SK-N-SH (cell line): ENCODE measurements at regions not wholly inside any gene's neighbourhood (a gene's known extent, or its start where the extent isn't known, plus 50 kb on each side); places are given as distances from the start of the nearest gene placed in this dataset.

Experiments used
- CTCF ChIA-PET: fragments of 300-600, 350-600 bp; formaldehyde crosslinking; extraction: SDS; loops from one replicate; lab custom pipeline; 2021; lab: Yijun Ruan, JAX
- POLR2A ChIA-PET: fragments of 350-600 bp; sonication (Branson Sonifier 250); formaldehyde crosslinking; extraction: SDS; loops from one replicate; lab custom pipeline; 2020; ENCODE audit warnings: antibody characterized with exemption, inconsistent platforms; lab: Yijun Ruan, JAX
- DNase-seq: peaks from one replicate; pipeline ENCODE4 v3.0.0; 2012
- H2AFZ ChIP-seq: fragments of 200-600 bp; sonication (generic); 2 replicates; pipeline ENCODE4 v1.8.1; 2016; ENCODE audit warnings: antibody characterized with exemption, mild to moderate bottlenecking, low read depth
- H3F3A ChIP-seq: fragments of 200-600 bp; sonication (generic); replicated peaks from 2 replicates; pipeline ENCODE3; 2016; ENCODE audit warnings: antibody characterized with exemption, mild to moderate bottlenecking; ENCODE audit not compliant: insufficient read depth
- H3K27ac ChIP-seq, 2 experiments: fragments of 200-500 bp in 1 of 2; fragments of 200-600 bp in 1 of 2; sonication (Bioruptor generic) in 1 of 2; sonication (generic), shearing (Covaris generic) in 1 of 2; 2 replicates each; pipeline versions ENCODE4 v1.5.1 to v1.6.1; 2014 to 2016; ENCODE audit warnings: low read depth in 2 of 2, inconsistent platforms in 1 of 2, low read length in 1 of 2, mild to moderate bottlenecking in 1 of 2, mixed read lengths in 1 of 2
- H3K27me3 ChIP-seq: fragments of 200-600 bp; sonication (generic), shearing (Covaris generic); 2 replicates; pipeline ENCODE4 v1.6.1; 2016; ENCODE audit warnings: mixed run types; ENCODE audit not compliant: insufficient read depth
- H3K36me3 ChIP-seq, 2 experiments: fragments of 200-500 bp in 1 of 2; fragments of 200-600 bp in 1 of 2; sonication (Bioruptor generic) in 1 of 2; sonication (generic) in 1 of 2; replicated peaks in 1 of 2; 2 replicates each; pipeline versions ENCODE3 to v1.5.1; 2014 to 2016; ENCODE audit warnings: low read length in 1 of 2, mild to moderate bottlenecking in 1 of 2; ENCODE audit not compliant: insufficient read depth in 2 of 2, control insufficient read depth in 1 of 2
- H3K4me1 ChIP-seq, 2 experiments: fragments of 200-500 bp in 1 of 2; fragments of 200-600 bp in 1 of 2; sonication (Bioruptor generic) in 1 of 2; sonication (generic), shearing (Covaris generic) in 1 of 2; 2 replicates each; pipeline versions ENCODE4 v1.5.1 to v1.6.1; 2014 to 2016; ENCODE audit warnings: low read depth in 1 of 2, low read length in 1 of 2, mixed run types in 1 of 2; ENCODE audit not compliant: insufficient read depth in 2 of 2, control insufficient read depth in 1 of 2
- H3K4me2 ChIP-seq: fragments of 200-600 bp; sonication (generic), shearing (Covaris generic); 2 replicates; pipeline ENCODE4 v1.6.1; 2017; ENCODE audit warnings: mixed run types
- H3K4me3 ChIP-seq, 2 experiments: fragments of 200-500 bp in 1 of 2; fragments of 200-600 bp in 1 of 2; sonication (Bioruptor generic) in 1 of 2; sonication (generic), shearing (Covaris generic) in 1 of 2; 2 replicates each; pipeline versions ENCODE4 v1.5.1 to v1.8.1; 2014 to 2016; ENCODE audit warnings: low read depth in 2 of 2, inconsistent platforms in 1 of 2, low read length in 1 of 2, mild to moderate bottlenecking in 1 of 2, mixed read lengths in 1 of 2, moderate library complexity in 1 of 2
- H3K79me2 ChIP-seq: fragments of 200-600 bp; sonication (generic); 2 replicates; pipeline ENCODE4 v1.8.1; 2017; ENCODE audit warnings: mild to moderate bottlenecking; ENCODE audit not compliant: insufficient read depth
- H3K9ac ChIP-seq: fragments of 200-600 bp; sonication (generic); 2 replicates; pipeline ENCODE4 v1.6.1; 2017; ENCODE audit warnings: mixed run types
- H3K9me2 ChIP-seq: fragments of 200-600 bp; sonication (generic); 2 replicates; pipeline ENCODE4 v1.6.1; 2017; ENCODE audit warnings: mixed run types
- H3K9me3 ChIP-seq: fragments of 200-600 bp; sonication (generic); 2 replicates; pipeline ENCODE4 v1.6.1; 2017; ENCODE audit warnings: mixed run types, mild to moderate bottlenecking, moderate library complexity
- H4K20me1 ChIP-seq: fragments of 200-600 bp; sonication (generic); 2 replicates; pipeline ENCODE4 v1.6.1; 2017; ENCODE audit warnings: mild to moderate bottlenecking, mixed run types; ENCODE audit not compliant: insufficient read depth
- CHD2 ChIP-seq: fragments of 150-350 bp; IDR thresholded peaks from 2 replicates; pipeline ENCODE4 v1.6.1; 2018; ENCODE audit warnings: low read length; ENCODE audit not compliant: partially characterized antibody
- CTCF ChIP-seq: fragments of 200-600 bp; sonication (generic); IDR thresholded peaks from 2 replicates; pipeline ENCODE4 v1.6.1; 2017; ENCODE audit warnings: antibody characterized with exemption, mild to moderate bottlenecking, moderate library complexity
- ELF1 ChIP-seq: IDR thresholded peaks from 2 replicates; pipeline ENCODE4 v1.4.0; 2012
- EP300 ChIP-seq, 2 experiments: IDR thresholded peaks; 2 replicates each; pipeline versions ENCODE4 v1.4.0 to v1.6.1; 2012; ENCODE audit warnings: borderline replicate concordance in 1 of 2, low read depth in 1 of 2, low read length in 1 of 2
- EZH2phosphoT487 ChIP-seq: fragments of 200-600 bp; sonication (generic); IDR thresholded peaks from 2 replicates; pipeline ENCODE4 v1.6.1; 2017; ENCODE audit warnings: low read depth, mixed run types, mild to moderate bottlenecking, antibody characterized with exemption, moderate library complexity, borderline replicate concordance
- FOSL2 ChIP-seq: IDR thresholded peaks from 2 replicates; pipeline ENCODE4 v1.4.0; 2012; ENCODE audit warnings: low read depth, mild to moderate bottlenecking, moderate library complexity, borderline replicate concordance
- FOXJ3 ChIP-seq: sonication (generic); formaldehyde crosslinking; IDR thresholded peaks from 2 replicates; pipeline ENCODE4 v1.5.1; 2020; ENCODE audit warnings: mild to moderate bottlenecking, missing genetic modification reagents
- GATA2 ChIP-seq: sonication (generic); formaldehyde crosslinking; IDR thresholded peaks from 2 replicates; pipeline ENCODE4 v1.5.0; 2020; ENCODE audit warnings: mild to moderate bottlenecking, missing genetic modification reagents
- IRF3 ChIP-seq: fragments of 150-350 bp; IDR thresholded peaks from 2 replicates; pipeline ENCODE4 v1.6.1; 2016; ENCODE audit warnings: mild to moderate bottlenecking, low read depth, low read length
- JUND ChIP-seq: IDR thresholded peaks from 2 replicates; pipeline ENCODE4 v1.4.0; 2012
- MAX ChIP-seq: IDR thresholded peaks from 2 replicates; pipeline ENCODE4 v1.4.0; 2012; ENCODE audit warnings: low read depth
- NFIC ChIP-seq: IDR thresholded peaks from 2 replicates; pipeline ENCODE4 v1.4.0; 2012; ENCODE audit warnings: borderline replicate concordance
- NRF1 ChIP-seq: IDR thresholded peaks from 2 replicates; pipeline ENCODE4 v1.6.1; 2012; ENCODE audit warnings: low read depth, mild to moderate bottlenecking, low read length
- POLR2AphosphoS5 ChIP-seq: IDR thresholded peaks from 2 replicates; pipeline ENCODE4 v1.6.1; 2012; ENCODE audit warnings: low read depth, low read length
- RAD21 ChIP-seq: IDR thresholded peaks from 2 replicates; pipeline ENCODE4 v1.6.1; 2012; ENCODE audit warnings: mild to moderate bottlenecking, low read length
- SIN3A ChIP-seq: IDR thresholded peaks from 2 replicates; pipeline ENCODE4 v1.6.1; 2012; ENCODE audit warnings: low read depth, mild to moderate bottlenecking, low read length, moderate library complexity, borderline replicate concordance
- TAF1 ChIP-seq: IDR thresholded peaks from 2 replicates; pipeline ENCODE4 v1.6.1; 2012; ENCODE audit warnings: low read depth, mild to moderate bottlenecking, low read length, moderate library complexity, borderline replicate concordance
- TCF12 ChIP-seq: IDR thresholded peaks from 2 replicates; pipeline ENCODE4 v1.4.0; 2012
- TEAD4 ChIP-seq: IDR thresholded peaks from 2 replicates; pipeline ENCODE4 v1.4.0; 2012; ENCODE audit warnings: mild to moderate bottlenecking, borderline replicate concordance; ENCODE audit not compliant: insufficient read depth
- USF1 ChIP-seq: IDR thresholded peaks from 2 replicates; pipeline ENCODE4 v1.4.0; 2012; ENCODE audit warnings: low read depth, borderline replicate concordance
- YY1 ChIP-seq: IDR thresholded peaks from 2 replicates; pipeline ENCODE4 v1.4.0; 2012; ENCODE audit warnings: low read depth, mild to moderate bottlenecking
- WGBS: methylation state at CpG from one replicate; pipeline ENCODE4 v1.1.6; 2017; ENCODE audit warnings: low lambda C conversion rate; 5-methylcytosine and 5-hydroxymethylcytosine counted together

- H3K27ac ChIP-seq: no peak overlapping the region
- no peaks in the 10 kb centered on the region for H3K4me1 ChIP-seq
- no peak for DNase-seq
- H3K4me3 ChIP-seq: no peak overlapping the region
- H3K36me3 ChIP-seq: no peaks in the 10 kb centered on the region
- H3K9me3 ChIP-seq: no peaks in the 10 kb centered on the region
- CTCF ChIA-PET: no interaction called here
- no peaks in the 10 kb centered on the region for H3F3A ChIP-seq
- H4K20me1 ChIP-seq: no peaks in the 10 kb centered on the region
- H3K79me2 ChIP-seq: no peaks in the 10 kb centered on the region
- H3K27me3 ChIP-seq: no peaks in the 10 kb centered on the region
- no peak overlapping the region for H2AFZ ChIP-seq
- 37% methylated on average over 2 of the region's 2 CpGs for WGBS
- POLR2A ChIA-PET: no interaction called here
- no peaks in the 10 kb centered on the region for H3K9me2 ChIP-seq
- no peak overlapping the region for H3K4me2 ChIP-seq
- no peak overlapping the region for H3K9ac ChIP-seq
- no peak for TF ChIP-seq FOXJ3 (CRISPR knock-in tag)
- TF ChIP-seq NRF1: no peak
- no peak for TF ChIP-seq USF1
- no peak for TF ChIP-seq MAX
- TF ChIP-seq RAD21: no peak
- TF ChIP-seq IRF3: no peak
- no peak for TF ChIP-seq JUND
- no peak for TF ChIP-seq GATA2 (CRISPR knock-in tag)
- no peak for TF ChIP-seq TEAD4
- no peak for TF ChIP-seq NFIC
- TF ChIP-seq TAF1: no peak
- no peak for TF ChIP-seq TCF12
- no peak for TF ChIP-seq ELF1
- no peak for TF ChIP-seq FOSL2
Observed at GRCh38 chr5:26430323-26430722, 608.1 kb downstream of the CDH9 start.

GRCh38 chr5:26427281-26427680, 611.1 kb downstream of the CDH9 start:
- no peaks in the 10 kb centered on the region for H3K36me3 ChIP-seq
- H2AFZ ChIP-seq: no peak overlapping the region
- H3K79me2 ChIP-seq: no peaks in the 10 kb centered on the region
- H3K4me1 ChIP-seq: no peaks in the 10 kb centered on the region
- ChIA-PET POLR2A (no interaction called here), CTCF (no interaction called here)
- no peak overlapping the region for H3K4me2 ChIP-seq
- H3K9me3 ChIP-seq: no peaks in the 10 kb centered on the region
- DNase-seq: no peak
- H3K27me3 ChIP-seq: no peaks in the 10 kb centered on the region
- no peaks in the 10 kb centered on the region for H3K9me2 ChIP-seq
- H3K9ac ChIP-seq: no peak overlapping the region
- no peak overlapping the region for H3K4me3 ChIP-seq
- H4K20me1 ChIP-seq: no peaks in the 10 kb centered on the region
- no peaks in the 10 kb centered on the region for H3F3A ChIP-seq
- no peak overlapping the region for H3K27ac ChIP-seq
- 9% methylated on average over 2 of the region's 2 CpGs for WGBS
- no peak for TF ChIP-seq TCF12
- TF ChIP-seq GATA2 (CRISPR knock-in tag): no peak
- TF ChIP-seq ELF1: no peak
- TF ChIP-seq FOSL2: no peak
- TF ChIP-seq CHD2: no peak
- no peak for TF ChIP-seq SIN3A
- no peak for TF ChIP-seq POLR2AphosphoS5
- TF ChIP-seq USF1: no peak
- TF ChIP-seq CTCF: no peak
- TF ChIP-seq EZH2phosphoT487: no peak
- TF ChIP-seq FOXJ3 (CRISPR knock-in tag): no peak
- TF ChIP-seq EP300 (IDR thresholded peaks at IDR 0.05; ENCODE audit: borderline replicate concordance in 1 of 2, low read depth in 1 of 2, low read length in 1 of 2): no peak
- TF ChIP-seq RAD21: no peak
- TF ChIP-seq YY1: no peak
